ENCODE measurements at regions not wholly inside any gene's neighbourhood (a gene's known extent, or its start where the extent isn't known, plus 50 kb on each side); places are given as distances from the start of the nearest gene placed in this dataset.
A peak's percentile ranks its signal among the peaks of the same experiment; 100 is the strongest.

- DNase-seq (ENCODE audit: low spot score): no peak
These were observed 159.5 kb upstream of the GYPC start for GRCh38 chr2:126496493-126496892.

GRCh38 chr2:126503476-126503875 lies 152.5 kb upstream of the GYPC start:
- no peak for DNase-seq (ENCODE audit: low spot score)

- no peak for DNase-seq (ENCODE audit: low spot score)
These were observed 151.0 kb upstream of the GYPC start for GRCh38 chr2:126504949-126505348.

GRCh38 chr2:126506786-126507185 lies 149.2 kb upstream of the GYPC start:
- DNase-seq (ENCODE audit: low spot score): no peak

- DNase-seq (ENCODE audit: low spot score): no peak
These were observed 148.5 kb upstream of the GYPC start for GRCh38 chr2:126507425-126507911.

- no peak for DNase-seq (ENCODE audit: low spot score)
These were observed 145.6 kb upstream of the GYPC start for GRCh38 chr2:126510356-126510755.

GRCh38 chr2:126510960-126511359 lies 145.0 kb upstream of the GYPC start:
- no peak for DNase-seq (ENCODE audit: low spot score)

GRCh38 chr2:126512026-126512425 lies 143.9 kb upstream of the GYPC start:
- no peak for DNase-seq (ENCODE audit: low spot score)

- DNase-seq (ENCODE audit: low spot score): no peak
These were observed 142.9 kb upstream of the GYPC start for GRCh38 chr2:126513033-126513432.

- DNase-seq (ENCODE audit: low spot score): no peak
These were observed 140.5 kb upstream of the GYPC start for GRCh38 chr2:126515471-126515870.

GRCh38 chr2:126518196-126518595 lies 137.8 kb upstream of the GYPC start:
- DNase-seq (ENCODE audit: low spot score): no peak

- DNase-seq (ENCODE audit: low spot score): peak; percentile 35
These were observed 128.0 kb upstream of the GYPC start for GRCh38 chr2:126527836-126528490.

- no peak for DNase-seq (ENCODE audit: low spot score)
These were observed 124.9 kb upstream of the GYPC start for GRCh38 chr2:126531029-126531428.

- no peak for DNase-seq (ENCODE audit: low spot score)
These were observed 121.5 kb upstream of the GYPC start for GRCh38 chr2:126534478-126534877.

- no peak for DNase-seq (ENCODE audit: low spot score)
These were observed 120.5 kb upstream of the GYPC start for GRCh38 chr2:126535408-126535807.

- DNase-seq (ENCODE audit: low spot score): no peak
These were observed 119.3 kb upstream of the GYPC start for GRCh38 chr2:126536605-126537200.

GRCh38 chr2:126539101-126539500 lies 116.9 kb upstream of the GYPC start:
- no peak for DNase-seq (ENCODE audit: low spot score)

GRCh38 chr2:126542247-126542646 lies 113.7 kb upstream of the GYPC start:
- no peak for DNase-seq (ENCODE audit: low spot score)

GRCh38 chr2:126543081-126543480 lies 112.9 kb upstream of the GYPC start:
- no peak for DNase-seq (ENCODE audit: low spot score)

- DNase-seq (ENCODE audit: low spot score): no peak
These were observed 97.9 kb upstream of the GYPC start for GRCh38 chr2:126558029-126558428.

- DNase-seq (ENCODE audit: low spot score): no peak
These were observed 87.2 kb upstream of the GYPC start for GRCh38 chr2:126568734-126569133.

GRCh38 chr2:126571403-126571802 lies 84.6 kb upstream of the GYPC start:
- no peak for DNase-seq (ENCODE audit: low spot score)

- no peak for DNase-seq (ENCODE audit: low spot score)
These were observed 80.3 kb upstream of the GYPC start for GRCh38 chr2:126575631-126576030.

- no peak for DNase-seq (ENCODE audit: low spot score)
These were observed 76.1 kb upstream of the GYPC start for GRCh38 chr2:126579868-126580267.

Data from hepatic stellate cell (primary cell).